ENCODE measurements at regions not wholly inside any gene's neighbourhood (a gene's known extent, or its start where the extent isn't known, plus 50 kb on each side); places are given as distances from the start of the nearest gene placed in this dataset.

DNA sequence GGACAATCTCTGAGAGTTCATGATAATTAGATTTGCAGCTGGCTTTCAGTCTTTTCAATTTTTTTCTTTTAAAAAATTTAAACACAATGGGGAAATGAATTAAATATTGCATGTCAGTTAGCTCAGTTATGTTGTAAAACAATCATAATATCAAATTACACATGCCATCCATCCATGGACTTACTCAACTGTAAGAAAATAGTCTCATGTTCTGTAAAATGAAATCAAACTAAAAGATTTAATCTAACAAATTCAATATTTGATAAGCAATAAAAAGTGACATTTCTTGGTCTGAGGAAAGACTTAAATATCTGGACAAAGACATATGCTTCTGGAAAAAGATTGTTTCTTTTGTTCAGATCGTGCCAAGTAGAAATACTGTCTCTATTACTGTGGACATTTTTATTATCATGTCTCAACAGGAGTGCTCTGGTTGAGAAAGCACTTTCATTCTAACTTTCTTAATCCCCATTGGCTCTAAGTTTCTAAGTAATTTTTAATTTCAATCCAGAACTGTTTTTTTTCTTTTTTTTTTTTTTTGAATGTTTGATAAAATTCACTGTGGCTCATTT is 179.2 kb upstream of the FAM3C start:
- DNase-seq (ENCODE audit: low read depth in 1 of 2, low spot score in 1 of 2): no peak

DNA sequence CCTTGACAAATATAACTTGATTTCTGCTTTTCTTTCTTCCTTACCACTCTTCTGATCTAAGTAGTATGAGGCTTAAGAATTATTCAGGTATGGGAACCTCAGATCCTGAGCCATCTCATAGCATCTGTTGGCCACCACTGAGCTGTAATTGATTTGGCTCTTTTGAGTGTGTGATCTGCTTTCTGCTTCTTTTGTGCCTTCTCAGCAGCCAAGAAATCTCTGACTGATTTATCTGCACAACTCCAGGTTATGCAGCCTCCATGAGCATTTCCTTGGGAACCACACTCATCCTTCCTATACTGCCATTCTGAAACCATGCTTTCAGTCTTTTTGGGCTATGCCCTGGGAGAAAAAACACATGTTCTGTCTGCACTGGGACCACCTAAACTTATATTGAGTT is 178.0 kb upstream of the FAM3C start:
- DNase-seq (ENCODE audit: low read depth in 1 of 2, low spot score in 1 of 2): no peak

DNA sequence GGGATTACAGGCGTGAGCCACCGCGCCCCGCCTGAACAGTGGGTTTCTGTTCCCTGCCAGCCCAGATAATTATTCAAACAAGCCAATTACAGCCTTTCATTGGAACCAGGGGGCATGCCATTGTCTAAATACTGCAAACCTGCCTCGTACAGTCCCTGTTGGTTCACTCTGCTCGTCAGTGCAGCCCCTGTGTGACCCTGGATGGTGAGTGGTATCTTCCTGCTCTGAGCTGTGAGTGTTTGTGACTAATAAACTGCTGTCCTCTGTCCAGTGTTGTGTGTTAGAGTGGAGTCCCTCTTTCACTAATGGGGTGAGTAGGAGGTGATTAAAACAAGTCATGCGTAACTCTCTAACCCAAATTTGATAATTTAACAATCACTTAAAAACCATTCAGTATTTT is 176.5 kb upstream of the FAM3C start:
- no peak for DNase-seq (ENCODE audit: low read depth in 1 of 2, low spot score in 1 of 2)

DNA sequence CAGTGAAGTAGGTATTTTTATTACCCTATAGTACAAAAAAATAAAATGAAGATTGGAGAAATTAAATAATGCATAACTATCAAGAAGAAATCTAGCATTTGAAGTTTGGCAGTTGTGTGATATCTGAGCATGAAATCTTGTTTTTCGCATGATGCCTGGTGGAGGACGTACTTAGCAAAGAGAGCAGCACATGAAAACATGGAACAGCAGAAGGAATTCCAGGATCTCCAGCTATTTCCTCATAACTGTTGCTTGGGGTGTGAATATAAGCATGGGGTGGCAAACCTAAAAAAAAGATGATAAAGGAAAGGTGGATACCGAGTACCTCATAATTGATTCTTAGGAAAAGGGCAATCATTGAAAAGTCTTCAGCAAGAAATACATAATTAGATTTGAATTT is 174.3 kb upstream of the FAM3C start:
- no peak for DNase-seq (ENCODE audit: low read depth in 1 of 2, low spot score in 1 of 2)

DNA sequence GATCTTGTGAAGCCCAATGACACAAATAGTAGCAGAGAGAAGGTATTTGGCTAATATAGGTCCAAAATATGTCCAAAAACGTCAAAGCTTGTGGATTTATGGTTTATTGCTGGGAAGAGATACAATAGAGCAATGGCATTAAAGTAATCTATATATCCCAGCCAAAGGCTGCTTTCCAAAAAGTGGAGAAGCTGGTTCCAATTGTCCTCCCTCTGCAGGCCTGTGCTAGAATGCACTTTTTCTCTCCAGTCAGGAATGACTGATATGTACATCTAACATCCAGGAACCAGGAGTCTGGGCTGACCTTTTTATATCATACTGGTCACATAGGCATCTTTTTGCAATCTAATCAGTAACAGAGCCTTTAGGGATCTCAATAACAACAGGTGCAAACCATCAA is 167.1 kb upstream of the FAM3C start:
- no peak for DNase-seq (ENCODE audit: low read depth in 1 of 2, low spot score in 1 of 2)

DNA sequence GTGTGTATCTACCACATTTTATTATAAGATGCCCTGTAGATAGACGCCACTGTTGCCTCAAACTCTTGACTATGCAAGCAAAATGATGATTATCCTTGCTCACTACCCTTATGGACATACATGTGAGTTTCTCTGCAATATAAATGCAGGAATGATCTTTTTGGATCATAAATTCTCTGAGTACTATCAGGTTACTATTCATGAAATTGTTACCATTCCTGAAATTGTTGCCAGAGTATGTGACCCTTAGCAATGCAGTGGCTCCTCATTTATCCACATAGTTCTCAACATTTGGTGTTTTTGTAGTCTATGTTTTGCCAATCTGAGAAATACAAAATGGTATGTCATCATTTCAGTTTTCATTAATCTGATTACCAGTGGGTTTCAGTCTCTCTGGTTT is 166.2 kb upstream of the FAM3C start:
- DNase-seq (ENCODE audit: low read depth in 1 of 2, low spot score in 1 of 2): no peak

DNA sequence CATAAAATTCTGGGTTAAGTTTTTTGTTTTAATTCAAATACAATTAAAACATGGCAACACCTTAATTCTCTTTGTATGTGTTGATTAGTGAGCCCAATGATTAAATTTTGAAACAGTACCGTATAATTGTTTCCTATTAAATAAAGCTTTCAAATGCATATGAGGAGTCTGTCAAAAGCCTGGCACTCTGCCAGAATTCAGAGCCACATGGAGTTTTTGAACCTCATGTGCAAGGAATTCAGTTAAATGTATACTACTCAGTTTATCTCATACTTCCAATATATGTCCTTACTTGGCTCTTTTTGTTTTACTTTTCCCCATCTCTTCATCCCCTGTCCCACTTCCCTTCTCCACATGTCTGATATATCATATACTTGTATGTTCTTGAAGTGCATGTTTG is 165.6 kb upstream of the FAM3C start:
- no peak for DNase-seq (ENCODE audit: low read depth in 1 of 2, low spot score in 1 of 2)

DNA sequence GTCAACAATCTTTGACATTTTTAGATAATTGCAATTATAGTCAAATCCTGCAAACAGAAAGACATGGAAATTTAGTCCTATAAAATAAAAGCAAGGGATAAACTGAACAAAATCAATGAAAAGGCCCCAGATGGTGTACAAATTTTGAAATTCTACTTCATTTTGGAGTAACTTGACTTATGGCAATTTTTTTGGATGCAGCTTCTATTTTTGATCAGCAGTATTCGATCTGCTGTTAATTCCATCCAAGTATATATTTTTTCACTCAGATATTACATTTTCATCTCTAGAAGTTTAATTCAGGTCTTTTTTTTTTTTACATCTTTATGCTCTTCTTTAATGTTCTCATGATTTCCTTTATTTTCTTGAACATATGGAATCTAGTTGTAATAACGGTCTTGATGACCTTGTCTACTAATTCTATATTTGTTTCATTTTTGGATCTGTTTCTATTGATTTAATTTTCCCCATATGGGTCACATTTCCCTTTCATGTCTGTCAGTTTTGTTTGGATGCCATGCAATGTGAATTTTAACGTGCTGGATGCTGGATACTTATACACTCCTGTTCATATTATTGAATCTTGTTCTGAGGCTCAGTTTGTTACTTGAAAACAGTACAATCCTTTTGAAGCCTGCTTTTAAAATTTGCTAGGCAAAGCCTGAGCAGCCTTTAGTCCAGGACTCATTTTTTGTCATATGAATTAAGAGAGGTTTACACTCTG is 164.3 kb upstream of the FAM3C start:
- no peak for DNase-seq (ENCODE audit: low read depth in 1 of 2, low spot score in 1 of 2)

DNA sequence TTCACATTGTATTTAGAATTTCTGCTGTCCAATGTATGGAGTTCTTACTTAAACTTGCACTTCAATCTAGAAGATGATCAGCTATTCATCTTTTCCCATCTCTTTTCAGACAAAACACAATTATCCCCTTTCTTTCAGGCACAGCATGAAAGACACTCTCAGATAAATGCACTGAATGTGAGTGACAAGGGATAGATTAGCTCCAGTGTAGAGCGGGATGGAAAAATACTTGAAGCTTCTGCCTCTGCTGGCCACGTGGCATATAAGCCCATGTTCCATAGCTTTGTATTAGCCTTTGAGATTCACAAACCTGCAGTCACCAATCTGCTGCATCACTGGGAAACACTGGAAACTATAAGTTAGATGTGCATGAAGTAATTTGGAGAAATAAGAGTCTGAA is 162.2 kb upstream of the FAM3C start:
- no peak for DNase-seq (ENCODE audit: low read depth in 1 of 2, low spot score in 1 of 2)

DNA sequence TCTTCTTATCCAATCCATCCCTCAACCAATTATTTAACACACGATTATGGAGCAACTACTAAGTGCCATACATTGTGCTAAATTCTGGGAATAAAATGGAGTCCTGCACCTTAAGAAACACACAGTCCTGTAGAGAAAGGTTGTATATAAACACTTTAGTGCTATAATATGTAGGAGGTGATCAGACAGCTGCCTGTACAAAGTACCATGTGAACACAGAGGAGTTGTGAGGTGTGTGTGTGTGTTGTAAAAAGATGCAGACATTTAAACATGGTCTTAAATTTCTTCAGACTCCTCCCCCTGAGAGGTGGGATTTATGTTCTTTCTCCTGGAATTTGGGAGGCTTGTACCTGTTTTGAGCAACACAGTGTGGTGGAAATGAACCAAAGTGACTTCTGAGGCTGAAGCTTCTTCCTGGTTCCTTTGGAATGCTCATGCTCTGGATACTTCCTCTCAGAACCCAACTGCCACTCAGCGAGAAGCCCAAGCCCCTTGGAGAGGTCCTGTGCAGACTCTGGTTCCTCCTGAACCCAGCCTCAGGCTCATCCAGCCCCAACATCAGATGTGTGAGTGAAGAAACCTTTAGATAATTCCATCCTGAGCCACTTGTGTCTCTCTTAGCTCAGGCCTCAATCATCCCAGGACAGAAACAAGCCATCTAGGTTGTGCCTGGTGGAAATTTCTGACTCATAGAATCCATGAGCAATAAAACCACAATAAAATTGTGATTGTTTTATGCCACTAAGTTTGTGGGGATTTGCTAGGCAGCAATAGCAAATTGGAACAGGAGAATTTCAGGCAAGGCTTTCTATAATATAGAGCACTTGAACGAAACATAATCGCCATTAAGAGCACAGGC is 161.2 kb upstream of the FAM3C start:
- DNase-seq (ENCODE audit: low read depth in 1 of 2, low spot score in 1 of 2): no peak

DNA sequence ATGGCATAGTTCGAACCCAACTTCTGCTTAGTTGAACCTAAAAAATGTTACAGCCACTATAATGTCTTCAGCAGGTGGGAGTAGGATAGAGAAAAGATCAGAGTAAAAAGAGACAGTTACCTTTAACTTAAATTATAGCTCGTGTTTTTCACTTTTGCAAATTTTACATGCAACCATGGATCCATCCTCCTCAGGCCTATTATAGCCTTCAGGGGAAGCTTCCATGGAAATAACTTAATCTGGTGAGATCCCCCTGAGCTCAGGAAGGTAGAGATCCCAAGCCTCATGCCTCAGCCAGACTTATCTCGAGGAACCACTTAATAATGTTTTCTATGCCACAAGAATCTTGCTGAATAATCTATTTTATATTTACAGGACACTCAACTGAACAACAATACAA is 159.4 kb upstream of the FAM3C start:
- DNase-seq (ENCODE audit: low read depth in 1 of 2, low spot score in 1 of 2): no peak

DNA sequence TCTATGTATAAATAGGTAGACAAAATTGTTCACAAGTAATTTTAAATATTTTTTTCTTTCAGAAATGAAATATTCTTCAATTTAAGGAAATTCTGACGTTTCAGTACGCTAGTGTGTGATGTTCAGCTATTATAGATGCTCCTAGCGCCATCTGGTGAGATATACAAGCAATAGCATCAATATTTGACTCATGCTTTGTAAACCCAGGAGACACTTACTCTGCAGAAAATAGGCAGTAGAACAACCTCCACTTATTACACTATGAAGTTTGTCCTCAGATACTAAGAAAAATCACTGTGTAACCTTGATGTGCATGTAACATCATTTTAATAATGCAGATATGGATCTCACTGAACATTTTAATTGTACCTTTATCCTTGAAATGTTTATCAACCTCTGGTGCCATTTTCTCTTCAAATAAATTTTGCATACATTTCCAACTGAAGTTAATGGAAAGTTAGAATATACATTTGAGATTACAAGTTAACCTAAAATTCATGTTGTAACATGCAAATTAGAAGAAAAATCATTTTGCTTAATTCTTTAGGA is 151.5 kb upstream of the FAM3C start:
- no peak for DNase-seq (ENCODE audit: low read depth in 1 of 2, low spot score in 1 of 2)

DNA sequence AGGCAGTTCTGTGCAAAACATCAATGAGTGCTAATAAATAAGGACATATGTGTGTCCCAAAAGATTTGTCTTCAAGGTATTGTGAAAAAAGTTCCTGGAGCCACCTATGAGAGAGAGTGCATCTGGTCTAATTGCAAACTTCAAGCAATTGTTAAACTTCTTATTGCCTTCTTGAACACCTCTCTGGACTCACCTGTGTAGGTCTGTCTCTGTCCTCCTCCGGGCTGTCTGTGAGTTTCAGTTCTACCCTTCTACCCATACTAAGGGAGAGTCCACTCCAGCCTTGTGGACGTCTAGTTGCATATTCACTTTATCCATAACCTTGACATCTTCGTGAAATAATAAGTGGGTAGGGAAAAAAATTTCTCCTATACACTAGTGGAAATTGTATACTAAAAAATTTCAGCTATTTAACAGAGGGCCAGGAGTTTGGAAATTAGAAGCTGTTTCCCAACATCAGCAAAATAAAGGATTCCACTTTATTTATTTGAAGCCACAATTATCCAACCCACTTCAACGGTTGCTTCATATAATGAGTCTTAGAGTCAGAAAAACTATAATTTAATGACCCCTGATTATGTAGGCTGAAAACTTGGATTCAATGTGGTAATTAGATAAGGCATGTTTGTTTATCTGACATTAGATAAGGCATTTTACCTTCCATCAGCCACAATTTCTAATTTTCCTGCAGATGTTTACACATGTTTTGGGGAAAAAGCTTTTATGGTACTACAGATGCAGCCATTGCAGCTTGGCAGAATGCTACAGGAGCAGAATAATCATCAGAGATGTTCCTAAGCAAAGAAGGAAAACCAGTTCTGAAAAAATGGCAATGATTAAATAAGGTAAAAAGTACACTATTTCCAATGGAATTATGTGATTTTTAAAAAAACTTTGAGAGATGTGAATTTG is 150.8 kb upstream of the FAM3C start:
- no peak for DNase-seq (ENCODE audit: low read depth in 1 of 2, low spot score in 1 of 2)

DNA sequence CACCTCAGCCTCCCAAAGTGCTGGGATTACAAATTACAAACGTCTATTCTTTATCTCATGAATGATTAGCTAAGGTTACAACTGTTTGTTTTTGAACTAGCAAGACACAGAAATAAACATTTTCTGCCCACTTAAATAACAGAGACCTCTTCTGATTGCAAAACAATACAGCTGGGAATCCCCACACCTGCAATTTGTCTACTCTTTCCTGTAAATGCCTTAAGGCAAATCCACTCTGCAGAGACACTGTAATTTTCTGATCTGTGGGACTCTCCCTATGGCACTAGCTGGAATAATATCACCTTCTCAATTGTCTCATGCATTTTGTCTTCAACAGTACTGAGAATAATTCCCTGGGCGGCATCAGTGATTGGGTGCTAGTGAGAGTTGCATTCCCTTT is 149.3 kb upstream of the FAM3C start:
- DNase-seq (ENCODE audit: low read depth in 1 of 2, low spot score in 1 of 2): no peak

DNA sequence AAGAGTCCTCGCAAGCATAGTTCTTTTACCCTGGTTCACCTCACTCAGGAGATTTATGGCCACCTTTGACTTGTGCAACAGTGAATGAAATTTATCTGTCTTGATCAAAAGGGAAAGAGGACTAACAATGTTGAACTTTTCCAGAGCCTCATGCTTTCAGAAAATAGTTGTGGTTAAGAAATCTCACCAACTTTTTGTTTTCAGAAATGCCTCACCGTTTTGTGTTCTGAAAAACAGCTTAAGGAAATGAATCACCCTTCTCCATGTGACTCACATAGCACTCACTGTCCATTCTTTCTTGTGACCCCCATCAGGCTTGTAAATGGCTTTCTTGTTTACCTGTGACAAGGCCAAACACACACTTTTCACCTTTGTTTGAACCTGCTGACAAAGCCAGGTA is 148.6 kb upstream of the FAM3C start:
- DNase-seq (ENCODE audit: low read depth in 1 of 2, low spot score in 1 of 2): no peak

DNA sequence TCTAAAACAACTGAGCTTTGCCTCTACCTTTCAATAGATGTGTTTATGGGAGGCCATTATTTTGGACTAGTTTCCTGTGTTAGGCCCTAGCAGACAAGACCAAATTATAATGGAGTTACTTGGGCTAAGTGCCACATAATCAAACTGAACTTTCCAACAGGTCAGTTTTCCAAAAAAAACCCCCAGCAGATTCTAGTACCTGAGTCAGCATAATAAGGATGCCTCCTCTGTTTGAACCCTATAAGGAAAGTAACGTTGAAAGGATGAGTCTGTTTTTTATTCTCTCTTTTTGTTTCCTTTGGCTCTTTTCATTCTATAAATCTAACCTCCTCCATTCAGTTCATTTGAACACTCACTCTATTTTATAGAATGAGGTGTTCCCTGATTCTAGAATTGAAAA is 148.1 kb upstream of the FAM3C start:
- DNase-seq (ENCODE audit: low read depth in 1 of 2, low spot score in 1 of 2): no peak

DNA sequence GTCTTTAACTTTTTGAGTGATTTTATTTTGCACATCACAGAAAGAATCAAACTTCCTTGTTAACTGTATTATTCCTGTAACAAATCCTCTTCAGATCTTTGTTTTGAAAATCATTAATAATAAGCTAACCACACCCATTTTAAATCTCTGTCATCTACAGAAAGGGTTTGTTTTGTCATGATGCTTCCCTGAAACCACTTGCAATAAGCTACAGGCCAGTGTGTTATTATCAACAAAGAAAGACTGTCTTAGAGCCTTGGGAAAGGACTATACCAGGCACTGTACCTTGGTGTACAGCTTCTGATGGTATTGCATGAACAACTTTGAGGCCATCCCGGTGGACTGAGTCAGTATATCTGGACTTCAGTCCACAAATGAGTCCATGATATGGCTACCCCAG is 145.3 kb upstream of the FAM3C start:
- DNase-seq (ENCODE audit: low read depth in 1 of 2, low spot score in 1 of 2): no peak

DNA sequence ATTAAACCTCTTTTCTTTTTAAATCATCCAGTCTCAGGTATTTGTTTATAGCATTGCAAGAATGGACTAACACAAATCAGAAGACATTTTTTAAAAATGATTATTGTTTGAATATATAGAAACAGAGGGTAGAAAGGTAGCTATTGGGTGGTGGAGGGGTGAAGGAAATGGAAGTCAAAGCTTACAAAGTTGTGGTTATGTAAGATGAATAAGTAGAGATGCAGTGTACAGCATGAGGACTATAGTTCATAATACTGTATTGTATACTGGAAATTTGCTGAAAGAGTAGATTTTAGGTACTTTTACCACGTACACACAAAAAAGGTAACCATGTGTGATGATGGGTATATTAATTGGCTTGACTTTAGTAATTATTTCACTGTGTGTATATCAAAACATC is 144.0 kb upstream of the FAM3C start:
- no peak for DNase-seq (ENCODE audit: low read depth in 1 of 2, low spot score in 1 of 2)

DNA sequence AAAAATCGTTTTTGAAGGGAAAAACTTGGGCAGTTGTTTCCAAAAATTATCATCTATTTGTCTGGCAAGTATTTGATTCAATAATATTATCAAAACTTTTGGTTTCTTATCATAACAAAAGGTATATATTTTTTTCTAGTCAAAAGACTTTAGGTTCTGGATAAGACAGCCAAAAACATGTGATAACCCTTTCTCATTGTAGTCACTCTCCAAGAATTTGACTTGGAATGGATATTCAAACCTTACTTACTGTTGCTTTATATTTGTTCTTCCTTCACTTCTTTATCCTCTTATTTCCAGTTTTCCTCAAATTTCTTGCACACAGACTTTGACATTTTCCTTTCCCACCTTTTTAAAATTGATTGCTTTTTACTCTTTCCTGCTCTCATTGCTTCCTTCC is 140.9 kb upstream of the FAM3C start:
- no peak for DNase-seq (ENCODE audit: low read depth in 1 of 2, low spot score in 1 of 2)

DNA sequence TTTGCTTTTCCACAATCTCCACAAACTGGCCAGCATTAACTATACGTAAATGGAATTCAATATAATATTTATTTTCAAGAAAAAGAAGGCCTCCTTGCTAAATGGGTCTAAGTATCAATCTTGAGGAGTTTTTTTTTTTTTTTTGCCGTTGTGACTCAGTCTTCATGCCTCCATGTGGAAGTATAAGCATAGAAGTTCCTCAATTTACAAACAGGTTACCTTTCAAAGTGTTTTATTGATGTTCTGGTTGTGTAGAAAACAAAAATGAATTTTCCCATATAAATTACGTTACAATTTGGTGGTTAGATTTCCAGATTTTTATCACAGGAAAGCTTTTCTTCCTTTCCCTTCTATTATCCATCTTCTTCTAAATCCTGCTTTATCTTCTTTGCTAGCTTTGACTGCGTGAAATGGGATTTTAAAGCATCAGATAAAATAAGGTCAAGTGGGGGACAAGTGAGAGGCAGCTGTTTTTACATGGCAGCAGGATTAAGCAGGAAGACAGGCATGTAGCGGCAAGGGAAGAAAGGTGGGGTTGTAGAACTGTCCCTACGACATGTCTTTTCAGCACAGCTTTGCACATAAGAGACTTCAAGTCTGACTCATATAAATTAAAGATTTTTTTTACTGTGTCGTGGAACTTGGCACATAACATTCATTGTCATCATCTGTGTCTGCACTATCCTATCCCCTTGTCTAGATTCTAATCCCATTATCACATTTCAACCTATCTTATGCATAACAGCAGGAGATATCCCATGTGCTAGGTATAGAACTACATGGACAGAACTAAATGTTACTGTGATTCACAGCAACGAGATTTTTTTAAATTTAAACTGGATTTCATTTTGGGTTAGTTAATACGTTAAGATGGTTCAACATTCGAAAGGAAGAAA is 135.3 kb upstream of the FAM3C start:
- DNase-seq (ENCODE audit: low read depth in 1 of 2, low spot score in 1 of 2): no peak
